Neural progenitor cell (in vitro differentiated cells): ENCODE measurements at regions not wholly inside any gene's neighbourhood (a gene's known extent, or its start where the extent isn't known, plus 50 kb on each side); places are given as distances from the start of the nearest gene placed in this dataset.
A peak's percentile ranks its signal among the peaks of the same experiment; 100 is the strongest.

Experiments
- EZH2 ChIP-seq: fragments of 200-600 bp; sonication (generic); IDR thresholded peaks from 2 replicates; pipeline ENCODE4 v1.6.1; 2017; ENCODE audit warnings: antibody characterized with exemption, mild to moderate bottlenecking, moderate library complexity
- EZH2phosphoT487 ChIP-seq: fragments of 200-600 bp; sonication (generic); IDR thresholded peaks from 2 replicates; pipeline ENCODE4 v1.6.1; 2017; ENCODE audit warnings: antibody characterized with exemption
- TF ChIP-seq, protein P1 (sequence below): fragments of 200-600 bp; sonication (generic); IDR thresholded peaks from 2 replicates; pipeline ENCODE4 v1.5.1; 2017; ENCODE audit warnings: antibody characterized with exemption, mild to moderate bottlenecking

DNA sequence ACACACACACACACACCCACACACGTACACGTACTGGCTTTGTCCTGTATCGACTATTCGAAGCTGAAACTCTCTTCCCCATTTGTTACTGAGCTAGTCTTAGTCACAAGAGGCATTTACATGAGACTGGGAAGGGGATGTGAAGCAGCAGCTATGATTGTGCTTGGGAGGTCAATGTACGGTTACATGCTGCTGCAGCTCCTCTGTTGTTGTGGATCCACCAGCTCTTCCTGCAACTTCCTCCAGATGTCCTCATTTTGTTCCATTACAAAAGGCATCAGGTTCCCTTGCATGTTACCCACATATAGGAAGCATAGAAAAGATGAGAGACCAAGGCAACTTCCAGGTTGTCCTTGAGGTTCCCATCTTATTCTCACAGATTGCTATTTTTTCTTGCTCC is 612.4 kb upstream of the IMPG1 start:
- TF ChIP-seq, protein P1, sequence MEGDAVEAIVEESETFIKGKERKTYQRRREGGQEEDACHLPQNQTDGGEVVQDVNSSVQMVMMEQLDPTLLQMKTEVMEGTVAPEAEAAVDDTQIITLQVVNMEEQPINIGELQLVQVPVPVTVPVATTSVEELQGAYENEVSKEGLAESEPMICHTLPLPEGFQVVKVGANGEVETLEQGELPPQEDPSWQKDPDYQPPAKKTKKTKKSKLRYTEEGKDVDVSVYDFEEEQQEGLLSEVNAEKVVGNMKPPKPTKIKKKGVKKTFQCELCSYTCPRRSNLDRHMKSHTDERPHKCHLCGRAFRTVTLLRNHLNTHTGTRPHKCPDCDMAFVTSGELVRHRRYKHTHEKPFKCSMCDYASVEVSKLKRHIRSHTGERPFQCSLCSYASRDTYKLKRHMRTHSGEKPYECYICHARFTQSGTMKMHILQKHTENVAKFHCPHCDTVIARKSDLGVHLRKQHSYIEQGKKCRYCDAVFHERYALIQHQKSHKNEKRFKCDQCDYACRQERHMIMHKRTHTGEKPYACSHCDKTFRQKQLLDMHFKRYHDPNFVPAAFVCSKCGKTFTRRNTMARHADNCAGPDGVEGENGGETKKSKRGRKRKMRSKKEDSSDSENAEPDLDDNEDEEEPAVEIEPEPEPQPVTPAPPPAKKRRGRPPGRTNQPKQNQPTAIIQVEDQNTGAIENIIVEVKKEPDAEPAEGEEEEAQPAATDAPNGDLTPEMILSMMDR: peak; percentile 31
- TF ChIP-seq EZH2phosphoT487 (no peak), EZH2 (no peak)
